ENCODE measurements at regions not wholly inside any gene's neighbourhood (a gene's known extent, or its start where the extent isn't known, plus 50 kb on each side); places are given as distances from the start of the nearest gene placed in this dataset.
A peak's percentile ranks its signal among the peaks of the same experiment; 100 is the strongest.

DNA sequence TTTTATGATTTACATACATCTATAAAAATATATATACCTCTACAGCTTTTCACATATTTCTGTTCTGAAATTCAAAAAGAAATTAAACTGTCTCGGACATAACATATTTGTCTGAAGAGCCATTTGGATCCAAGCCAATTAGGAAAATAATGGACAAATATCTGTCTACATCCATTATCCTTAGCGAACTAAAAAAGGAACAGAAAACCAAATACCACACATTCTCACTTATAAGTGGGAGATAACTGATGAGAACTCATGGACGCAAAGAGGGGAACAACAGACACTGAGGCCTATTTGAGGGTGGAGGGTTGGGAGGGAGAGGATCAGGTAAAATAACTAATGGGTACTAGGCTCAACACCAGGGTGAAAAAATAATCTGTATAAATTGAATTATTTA is 829.4 kb upstream of the ALCAM start:
- no peak for ATAC-seq
- POLR2A ChIA-PET: no interaction called here

DNA sequence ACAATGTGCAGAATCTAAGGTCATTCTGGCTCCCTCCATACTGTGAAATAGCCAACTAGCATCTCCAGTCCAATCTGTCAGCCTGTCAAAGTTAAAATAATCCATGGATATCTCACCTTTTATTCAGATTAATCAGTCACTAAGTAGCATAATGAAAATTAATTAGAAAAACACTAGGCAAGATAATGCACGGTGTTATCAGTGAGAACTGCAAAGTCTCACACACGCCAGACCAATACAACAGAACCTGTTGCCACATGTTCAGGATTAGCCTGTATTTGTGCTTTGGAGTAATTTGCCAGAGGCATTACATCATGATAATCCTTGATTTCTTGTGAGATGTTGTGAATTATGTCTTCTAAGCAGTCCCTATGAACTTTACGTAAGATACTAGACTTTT is 820.4 kb upstream of the ALCAM start:
- ChIA-PET CTCF (no interaction called here), POLR2A (no interaction called here)
- H3K36me3 Mint-ChIP-seq (ENCODE audit: low read depth): no peaks in the 10 kb centered on the region
- H3K9me3 Mint-ChIP-seq (ENCODE audit: low read depth): no peaks in the 10 kb centered on the region
- no peak overlapping the region for H3K4me3 Mint-ChIP-seq
- intact Hi-C loops (cut with DNase I, micrococcal nuclease): no loop called here
- H3K27me3 Mint-ChIP-seq: peaks cover 8% of the 10 kb centered on the region
- no peaks in the 10 kb centered on the region for H3K4me1 Mint-ChIP-seq
- DNase-seq: no peak
- ATAC-seq: no peak
- H3K27ac Mint-ChIP-seq: no peak overlapping the region

More for the DNA sequence above, 829.4 kb upstream of the ALCAM start:
- DNase-seq: no peak
- H3K27ac Mint-ChIP-seq: no peak overlapping the region
- CTCF ChIA-PET: no interaction called here
- no peaks in the 10 kb centered on the region for H3K27me3 Mint-ChIP-seq
- H3K4me1 Mint-ChIP-seq: no peaks in the 10 kb centered on the region
- no peak overlapping the region for H3K4me3 Mint-ChIP-seq
- peaks cover 7% of the 10 kb centered on the region for H3K9me3 Mint-ChIP-seq (ENCODE audit: low read depth)
- intact Hi-C loops (cut with DNase I, micrococcal nuclease): no loop called here
- H3K36me3 Mint-ChIP-seq (ENCODE audit: low read depth): no peaks in the 10 kb centered on the region

DNA sequence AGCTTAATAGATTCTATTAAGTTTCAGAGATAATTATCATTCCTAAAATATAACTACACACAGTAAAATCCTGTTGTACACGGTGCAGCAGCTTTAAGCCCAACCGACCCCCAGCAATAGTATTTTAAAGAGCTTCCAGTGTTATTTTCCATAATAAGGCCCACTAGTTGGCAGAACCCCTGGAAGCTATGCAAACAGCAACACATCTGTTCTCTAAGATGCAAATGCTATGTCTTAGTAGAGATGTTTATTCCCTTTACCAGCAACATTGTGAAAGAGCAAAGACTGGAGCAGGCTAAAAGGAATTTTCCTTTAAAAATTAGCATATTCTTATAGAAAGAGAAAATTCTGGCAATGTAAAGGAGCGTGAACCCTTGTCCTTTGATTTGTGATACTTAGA is 819.7 kb upstream of the ALCAM start:
- Mint-ChIP-seq H3K27ac (no peak overlapping the region), H3K4me1 (no peaks in the 10 kb centered on the region), H3K27me3 (peaks cover 8% of the 10 kb centered on the region), H3K36me3 (ENCODE audit: low read depth) (no peaks in the 10 kb centered on the region), H3K4me3 (no peak overlapping the region), H3K9me3 (ENCODE audit: low read depth) (no peaks in the 10 kb centered on the region)
- intact Hi-C loops (cut with DNase I, micrococcal nuclease): no loop called here
- ChIA-PET CTCF (no interaction called here), POLR2A (no interaction called here)
- ATAC-seq: no peak
- DNase-seq: no peak

DNA sequence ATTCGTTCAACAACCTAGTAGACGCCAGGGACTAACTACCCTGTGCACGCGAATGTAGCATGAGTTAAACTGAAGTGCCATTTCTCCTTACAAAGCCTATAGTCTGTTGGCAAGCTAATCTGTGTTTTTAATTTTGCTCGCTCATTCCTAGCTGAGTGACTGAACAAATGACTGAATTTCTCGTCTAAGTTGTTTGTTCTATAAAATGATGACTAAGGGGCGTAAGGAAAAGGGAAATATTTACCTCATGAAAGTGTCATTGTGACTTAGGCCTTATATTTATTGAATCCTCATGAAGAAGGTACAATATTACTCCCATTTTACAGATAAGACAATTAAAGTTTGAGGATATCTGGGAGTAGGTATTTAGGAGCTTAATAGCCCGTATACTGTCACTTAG is 818.3 kb upstream of the ALCAM start:
- no peaks in the 10 kb centered on the region for H3K9me3 Mint-ChIP-seq (ENCODE audit: low read depth)
- intact Hi-C loops (cut with DNase I, micrococcal nuclease): no loop called here
- H3K4me1 Mint-ChIP-seq: no peaks in the 10 kb centered on the region
- no peaks in the 10 kb centered on the region for H3K36me3 Mint-ChIP-seq (ENCODE audit: low read depth)
- ATAC-seq: no peak
- no peak overlapping the region for H3K4me3 Mint-ChIP-seq
- H3K27me3 Mint-ChIP-seq: peaks cover 8% of the 10 kb centered on the region
- ChIA-PET CTCF (interaction anchor here (0.7 to 1.2 kb wide), 2 partner anchors 14 to 58 kb away, joined by 3 read pairs; no protein-coding TSS in a partner anchor), POLR2A (no interaction called here)
- no peak overlapping the region for H3K27ac Mint-ChIP-seq
- DNase-seq: no peak

DNA sequence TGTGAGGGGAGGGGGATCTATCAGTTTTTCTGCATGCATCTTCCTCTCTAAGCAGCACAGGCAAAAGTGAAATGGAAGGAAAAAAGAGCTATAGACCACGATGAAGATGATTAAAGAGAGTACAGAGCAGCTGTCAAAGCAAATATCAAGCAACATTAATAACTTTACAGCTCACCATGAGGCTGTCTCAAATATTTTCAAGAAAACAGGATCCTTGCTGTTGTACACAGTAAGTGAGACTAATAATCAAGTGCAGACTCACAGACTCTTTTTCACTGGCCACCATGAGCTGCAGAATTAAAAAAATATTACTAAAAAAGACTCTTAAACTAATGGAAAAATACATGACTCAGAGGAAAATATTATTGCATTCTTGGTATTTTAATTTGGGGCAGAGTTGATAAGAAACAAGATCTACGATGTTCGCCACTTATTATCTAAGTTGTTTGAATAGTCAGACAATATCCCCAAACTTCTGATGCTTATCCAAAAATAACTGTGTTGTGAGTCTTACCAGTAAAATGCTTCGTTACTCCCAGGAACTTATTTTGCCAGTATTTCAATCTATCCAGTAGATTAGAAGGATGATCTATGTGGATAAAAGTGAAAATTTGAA is 817.5 kb upstream of the ALCAM start:
- Mint-ChIP-seq H3K27ac (no peak overlapping the region), H3K27me3 (peaks cover 8% of the 10 kb centered on the region), H3K4me3 (no peak overlapping the region), H3K36me3 (ENCODE audit: low read depth) (no peaks in the 10 kb centered on the region), H3K4me1 (no peaks in the 10 kb centered on the region), H3K9me3 (ENCODE audit: low read depth) (no peaks in the 10 kb centered on the region)
- ATAC-seq: no peak
- ChIA-PET POLR2A (no interaction called here), CTCF (interaction anchor here (0.7 to 1.2 kb wide), 2 partner anchors 14 to 59 kb away, joined by 3 read pairs; no protein-coding TSS in a partner anchor)
- no peak for DNase-seq
- intact Hi-C loops (cut with DNase I, micrococcal nuclease): no loop called here

DNA sequence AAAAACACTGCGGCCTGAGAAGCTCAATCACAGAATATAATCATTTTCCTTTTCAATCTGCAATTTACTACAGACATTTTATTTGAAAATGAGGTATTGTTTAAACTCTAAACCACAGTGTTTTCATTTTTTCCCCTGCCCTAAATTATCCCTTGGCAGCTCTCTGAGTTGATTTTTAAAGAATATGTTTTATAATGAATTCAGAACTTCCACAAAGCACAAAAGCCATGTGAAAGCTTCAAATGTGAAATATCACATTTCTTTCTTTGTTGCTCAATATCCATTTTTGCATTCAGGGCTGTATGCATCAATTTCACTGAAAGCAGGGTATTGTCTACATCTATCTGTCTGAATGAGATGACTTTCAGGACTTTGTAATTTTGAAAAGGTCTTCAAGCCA is 813.6 kb upstream of the ALCAM start:
- CTCF ChIA-PET: no interaction called here
- Mint-ChIP-seq H3K9me3 (ENCODE audit: low read depth) (no peaks in the 10 kb centered on the region), H3K27me3 (peaks cover 8% of the 10 kb centered on the region), H3K4me1 (peaks cover 3% of the 10 kb centered on the region), H3K4me3 (no peak overlapping the region), H3K27ac (no peak overlapping the region), H3K36me3 (ENCODE audit: low read depth) (no peaks in the 10 kb centered on the region)
- intact Hi-C loops (cut with DNase I, micrococcal nuclease): no loop called here
- POLR2A ChIA-PET: no interaction called here
- DNase-seq (no peak), ATAC-seq (no peak)

DNA sequence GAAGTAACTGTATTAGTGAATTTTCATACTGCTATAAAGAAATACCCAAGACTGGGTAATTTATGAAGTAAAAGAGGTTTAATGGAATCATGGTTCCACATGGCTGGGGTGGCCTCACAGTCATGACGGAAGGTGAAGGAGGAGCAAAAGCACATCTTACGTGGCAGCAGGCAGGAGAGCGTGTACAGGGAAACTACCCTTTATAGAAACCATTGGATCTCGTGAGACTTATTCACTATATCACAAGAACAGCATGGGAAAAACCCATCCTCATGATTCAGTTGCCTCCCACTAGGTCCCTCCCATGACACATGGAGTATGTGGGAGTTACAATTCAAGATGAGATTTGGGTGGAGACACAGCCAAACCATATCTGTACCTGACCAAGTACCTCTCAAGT is 812.3 kb upstream of the ALCAM start:
- Mint-ChIP-seq H3K36me3 (ENCODE audit: low read depth) (no peaks in the 10 kb centered on the region), H3K4me3 (no peak overlapping the region), H3K27me3 (peaks cover 6% of the 10 kb centered on the region), H3K27ac (no peak overlapping the region), H3K9me3 (ENCODE audit: low read depth) (no peaks in the 10 kb centered on the region), H3K4me1 (peaks cover 3% of the 10 kb centered on the region)
- CTCF ChIA-PET: no interaction called here
- DNase-seq (no peak), ATAC-seq (peak; percentile 16)
- intact Hi-C loops (cut with DNase I, micrococcal nuclease): no loop called here
- POLR2A ChIA-PET: no interaction called here

DNA sequence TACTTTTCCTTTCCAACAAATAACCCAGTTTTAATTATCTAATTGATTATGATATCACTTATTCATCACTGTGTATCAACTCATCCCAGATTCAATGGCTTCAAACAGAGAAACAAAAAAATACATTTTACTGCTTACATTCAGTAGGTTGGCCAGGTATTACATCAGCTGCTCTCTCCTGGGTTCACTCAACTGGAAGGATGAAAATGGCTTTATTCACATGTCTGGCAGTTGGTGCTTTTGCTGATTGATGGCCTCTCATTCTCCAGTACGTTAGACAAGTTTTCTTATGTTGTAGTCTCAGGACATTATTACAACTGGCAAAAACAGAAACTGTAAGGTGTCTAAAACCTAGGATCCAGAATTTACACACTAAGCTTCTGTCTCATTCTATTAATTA is 811.0 kb upstream of the ALCAM start:
- ATAC-seq (no peak), DNase-seq (no peak)
- Mint-ChIP-seq H3K9me3 (ENCODE audit: low read depth) (no peaks in the 10 kb centered on the region), H3K4me3 (no peak overlapping the region), H3K27ac (no peak overlapping the region), H3K4me1 (peaks cover 3% of the 10 kb centered on the region), H3K27me3 (peaks cover 6% of the 10 kb centered on the region), H3K36me3 (ENCODE audit: low read depth) (no peaks in the 10 kb centered on the region)
- intact Hi-C loops (cut with DNase I, micrococcal nuclease): no loop called here
- ChIA-PET POLR2A (no interaction called here), CTCF (no interaction called here)

DNA sequence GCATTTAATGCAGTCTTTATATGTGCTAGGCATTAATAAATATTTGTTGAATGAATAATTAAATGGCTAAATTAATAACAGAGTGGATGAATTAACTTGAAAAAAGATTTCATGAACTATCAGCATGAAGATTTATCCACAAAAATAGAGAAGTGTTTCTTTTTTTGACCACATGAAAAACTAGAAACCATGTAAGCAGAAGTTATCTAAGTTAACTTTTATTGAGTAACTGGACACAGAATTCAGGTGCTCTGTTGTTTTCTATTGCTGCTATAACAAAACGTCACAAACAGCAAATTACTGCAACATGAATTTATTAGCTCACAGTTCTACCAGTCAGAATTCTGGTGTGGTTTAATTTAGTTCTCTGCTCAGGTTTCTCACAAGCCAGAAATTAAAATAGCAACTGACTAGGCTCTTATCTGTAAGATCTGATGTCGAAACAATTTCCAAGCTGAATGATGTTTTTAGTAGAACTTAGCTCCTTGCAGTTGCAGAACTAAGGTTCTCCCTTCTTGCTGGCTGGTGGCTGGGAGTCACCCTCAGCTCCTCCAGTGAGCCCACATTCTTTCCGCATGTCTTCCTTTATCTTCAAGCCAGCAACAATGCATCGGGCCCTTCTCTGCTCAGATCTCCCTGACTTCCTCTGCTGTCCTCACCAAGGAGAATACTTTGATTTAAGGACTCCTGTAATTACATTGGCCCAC is 810.2 kb upstream of the ALCAM start:
- no peaks in the 10 kb centered on the region for H3K9me3 Mint-ChIP-seq (ENCODE audit: low read depth)
- ATAC-seq (no peak), DNase-seq (no peak)
- POLR2A ChIA-PET: no interaction called here
- H3K27ac Mint-ChIP-seq: no peak overlapping the region
- peaks cover 6% of the 10 kb centered on the region for H3K27me3 Mint-ChIP-seq
- no peaks in the 10 kb centered on the region for H3K36me3 Mint-ChIP-seq (ENCODE audit: low read depth)
- CTCF ChIA-PET: interaction anchor here (1.3 kb wide), 1 partner anchor 11 kb away, joined by 3 read pairs; no protein-coding TSS in a partner anchor
- intact Hi-C loops (cut with DNase I, micrococcal nuclease): no loop called here
- peaks cover 5% of the 10 kb centered on the region for H3K4me1 Mint-ChIP-seq
- no peak overlapping the region for H3K4me3 Mint-ChIP-seq

DNA sequence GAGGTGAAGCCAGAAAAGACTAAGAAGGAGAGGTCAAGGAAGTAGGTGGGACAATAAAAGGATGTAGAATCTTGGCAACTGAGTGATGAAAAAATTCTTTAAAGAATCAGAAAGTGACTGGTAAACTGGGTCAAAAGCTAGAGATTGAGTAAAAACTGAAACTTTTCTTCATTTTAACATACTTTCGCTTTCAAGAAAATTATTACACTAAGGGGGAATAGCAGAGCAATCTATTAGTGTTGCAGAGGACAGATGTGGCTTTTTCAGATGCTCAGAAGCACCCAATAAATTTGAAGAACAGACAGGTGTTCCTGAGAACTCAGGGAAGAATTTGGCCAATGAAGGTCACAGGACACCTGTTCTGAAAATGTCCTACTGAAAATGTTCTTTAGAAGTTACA is 805.4 kb upstream of the ALCAM start:
- intact Hi-C loops (cut with DNase I, micrococcal nuclease): loop anchor here (5.0 kb wide), 3 partner anchors 36 to 956 kb away; partner anchors contain the start of gene ALCAM (in 1 of the 2)
- H3K36me3 Mint-ChIP-seq (ENCODE audit: low read depth): no peaks in the 10 kb centered on the region
- H3K9me3 Mint-ChIP-seq (ENCODE audit: low read depth): no peaks in the 10 kb centered on the region
- peaks cover 2% of the 10 kb centered on the region for H3K4me1 Mint-ChIP-seq
- POLR2A ChIA-PET: no interaction called here
- no peak for ATAC-seq
- no peak for DNase-seq
- CTCF ChIA-PET: no interaction called here
- no peak overlapping the region for H3K4me3 Mint-ChIP-seq
- peaks cover 5% of the 10 kb centered on the region for H3K27me3 Mint-ChIP-seq
- no peak overlapping the region for H3K27ac Mint-ChIP-seq

DNA sequence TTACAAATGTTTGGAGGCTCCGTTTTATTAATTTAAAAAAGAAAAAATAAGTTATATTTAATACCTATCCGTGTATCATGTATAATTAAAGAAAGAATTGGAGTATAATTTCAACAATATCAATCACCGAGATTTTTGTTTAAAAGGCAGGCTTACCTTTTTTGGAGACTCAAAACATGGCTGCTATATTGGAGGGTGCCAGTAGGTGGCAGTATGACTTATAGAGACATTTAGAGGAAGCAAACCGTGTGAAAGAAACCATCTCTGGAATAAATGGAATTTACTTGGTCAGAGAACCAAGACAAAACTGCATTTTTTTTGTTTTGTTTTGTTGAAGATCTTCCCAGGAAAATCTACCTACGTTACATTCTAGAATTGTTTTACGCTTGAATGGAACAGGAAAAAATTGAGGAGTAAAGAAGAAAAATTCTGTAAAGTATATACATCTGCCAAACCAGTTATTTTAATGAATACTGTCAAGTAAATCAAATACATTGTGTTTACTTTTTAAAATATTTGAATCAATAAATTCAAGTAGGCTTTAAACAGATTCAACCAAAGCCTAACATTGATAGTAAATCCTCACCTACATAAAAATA is 802.6 kb upstream of the ALCAM start:
- POLR2A ChIA-PET: no interaction called here
- CTCF ChIA-PET: no interaction called here

DNA sequence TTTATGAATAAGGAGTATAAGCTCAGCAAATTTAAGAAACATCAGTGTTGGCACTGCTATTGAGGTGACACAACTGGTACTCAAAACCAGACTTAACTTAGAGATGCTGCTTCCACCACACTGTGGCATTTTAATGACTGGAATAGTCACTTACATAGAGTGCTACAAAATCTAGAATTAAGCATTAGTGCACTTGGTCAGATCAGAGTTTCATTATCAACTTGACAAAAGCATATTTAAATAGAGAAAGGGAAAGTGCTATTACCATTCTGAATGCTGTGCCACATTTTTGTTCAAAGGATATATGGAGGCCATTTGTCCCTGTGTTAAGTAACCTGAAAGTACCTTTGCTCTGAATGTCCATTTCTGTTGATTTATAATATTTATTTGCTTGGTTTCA is 800.7 kb upstream of the ALCAM start:
- Mint-ChIP-seq H3K27me3 (no peaks in the 10 kb centered on the region), H3K27ac (no peak overlapping the region), H3K4me3 (no peak overlapping the region), H3K4me1 (peaks cover 2% of the 10 kb centered on the region), H3K36me3 (ENCODE audit: low read depth) (no peaks in the 10 kb centered on the region), H3K9me3 (ENCODE audit: low read depth) (no peaks in the 10 kb centered on the region)
- DNase-seq (no peak), ATAC-seq (no peak)
- ChIA-PET POLR2A (no interaction called here), CTCF (interaction anchor here (0.7 kb wide), 1 partner anchor 671 kb away, joined by 3 read pairs; no protein-coding TSS in a partner anchor)
- intact Hi-C loops (cut with DNase I, micrococcal nuclease): no loop called here

More for the DNA sequence above, 802.6 kb upstream of the ALCAM start:
- no peak overlapping the region for H3K27ac Mint-ChIP-seq
- H3K4me1 Mint-ChIP-seq: peaks cover 2% of the 10 kb centered on the region
- ATAC-seq: no peak
- no peaks in the 10 kb centered on the region for H3K36me3 Mint-ChIP-seq (ENCODE audit: low read depth)
- H3K27me3 Mint-ChIP-seq: no peaks in the 10 kb centered on the region
- no peak overlapping the region for H3K4me3 Mint-ChIP-seq
- no peaks in the 10 kb centered on the region for H3K9me3 Mint-ChIP-seq (ENCODE audit: low read depth)
- peak; percentile 77 for DNase-seq
- intact Hi-C loops (cut with DNase I, micrococcal nuclease): loop anchor here (1.0 to 5.0 kb wide), 5 partner anchors 33 to 953 kb away; partner anchors contain the start of gene ALCAM (in 1 of the 2)
